Stimulated activated CD4-positive, alpha-beta T cell treated with anti-CD3 and anti-CD28 coated beads, Interleukin-15, amount 100 ng/mL, for 24 hours (primary cell): ENCODE measurements at regions not wholly inside any gene's neighbourhood (a gene's known extent, or its start where the extent isn't known, plus 50 kb on each side); places are given as distances from the start of the nearest gene placed in this dataset.

Source experiments
- DNase-seq: peaks from one replicate; pipeline ENCODE4 v3.0.0-alpha.2; 2020

- no peak for DNase-seq
Measured at GRCh38 chr21:26736449-26736848, 108.8 kb downstream of the ADAMTS1 start.

GRCh38 chr21:26732432-26733221 lies 112.6 kb downstream of the ADAMTS1 start:
- peak; percentile 43 for DNase-seq

GRCh38 chr21:26719750-26720149 lies 125.5 kb downstream of the ADAMTS1 start:
- DNase-seq: no peak

- no peak for DNase-seq
Measured at GRCh38 chr21:26717146-26717739, 128.0 kb downstream of the ADAMTS1 start.

- DNase-seq: peak; percentile 32
Measured at GRCh38 chr21:26715878-26716506, 129.2 kb downstream of the ADAMTS1 start.

GRCh38 chr21:26715116-26715515 lies 130.1 kb downstream of the ADAMTS1 start:
- DNase-seq: no peak

GRCh38 chr21:26710155-26710554 lies 135.1 kb downstream of the ADAMTS1 start:
- no peak for DNase-seq

- DNase-seq: no peak
Measured at GRCh38 chr21:26709090-26709489, 136.0 kb upstream of the CYYR1 start.

- no peak for DNase-seq
Measured at GRCh38 chr21:26708223-26708800, 135.2 kb upstream of the CYYR1 start.

- DNase-seq: no peak
Measured at GRCh38 chr21:26707246-26707645, 134.2 kb upstream of the CYYR1 start.

GRCh38 chr21:26698416-26698815 lies 125.3 kb upstream of the CYYR1 start:
- DNase-seq: no peak

- no peak for DNase-seq
Measured at GRCh38 chr21:26691416-26691815, 118.3 kb upstream of the CYYR1 start.

GRCh38 chr21:26686705-26687104 lies 113.6 kb upstream of the CYYR1 start:
- no peak for DNase-seq

GRCh38 chr21:26686278-26686677 lies 113.2 kb upstream of the CYYR1 start:
- peak; percentile 35 for DNase-seq

- no peak for DNase-seq
Measured at GRCh38 chr21:26684889-26685288, 111.8 kb upstream of the CYYR1 start.

GRCh38 chr21:26683996-26684395 lies 110.9 kb upstream of the CYYR1 start:
- DNase-seq: no peak

GRCh38 chr21:26679284-26679683 lies 106.2 kb upstream of the CYYR1 start:
- DNase-seq: no peak

- DNase-seq: no peak
Measured at GRCh38 chr21:26674323-26674722, 101.2 kb upstream of the CYYR1 start.

GRCh38 chr21:26669215-26669764 lies 96.2 kb upstream of the CYYR1 start:
- DNase-seq: no peak

GRCh38 chr21:26659757-26660156 lies 86.7 kb upstream of the CYYR1 start:
- no peak for DNase-seq

GRCh38 chr21:26659182-26659581 lies 86.1 kb upstream of the CYYR1 start:
- no peak for DNase-seq

- no peak for DNase-seq
Measured at GRCh38 chr21:26655460-26655859, 82.4 kb upstream of the CYYR1 start.

GRCh38 chr21:26653430-26653829 lies 80.3 kb upstream of the CYYR1 start:
- no peak for DNase-seq

- DNase-seq: no peak
Measured at GRCh38 chr21:26652854-26653253, 79.8 kb upstream of the CYYR1 start.
